Osteoblast (primary cell): ENCODE measurements at regions not wholly inside any gene's neighbourhood (a gene's known extent, or its start where the extent isn't known, plus 50 kb on each side); places are given as distances from the start of the nearest gene placed in this dataset.

Experiments
- DNase-seq: peaks from one replicate; pipeline ENCODE4 v3.0.0; 2011; ENCODE audit warnings: low spot score, mixed read lengths; ENCODE audit not compliant: insufficient read length; ENCODE audit errors: missing footprints
- H2AFZ ChIP-seq: 2 replicates; pipeline ENCODE4 v1.6.0; 2011; ENCODE audit warnings: mild to moderate bottlenecking, low read length
- H3K27ac ChIP-seq: 2 replicates; pipeline ENCODE4 v1.5.1; 2011; ENCODE audit warnings: mild to moderate bottlenecking, low read depth, low read length, moderate library complexity
- H3K27me3 ChIP-seq: 2 replicates; pipeline ENCODE4 v1.6.0; 2012; ENCODE audit warnings: mild to moderate bottlenecking, control low read depth, inconsistent platforms, low read length, moderate library complexity; ENCODE audit not compliant: insufficient read depth
- H3K36me3 ChIP-seq: 2 replicates; pipeline ENCODE4 v1.5.1; 2011; ENCODE audit warnings: mild to moderate bottlenecking, low read length, control low read depth, moderate library complexity; ENCODE audit not compliant: insufficient read depth
- H3K4me1 ChIP-seq: 2 replicates; pipeline ENCODE4 v1.5.1; 2011; ENCODE audit warnings: mild to moderate bottlenecking, low read length, control low read depth, moderate library complexity; ENCODE audit not compliant: insufficient read depth
- H3K4me2 ChIP-seq: 2 replicates; pipeline ENCODE4 v1.6.0; 2011; ENCODE audit warnings: mild to moderate bottlenecking, low read length; ENCODE audit not compliant: insufficient read depth
- H3K4me3 ChIP-seq: fragments of 200-600 bp; sonication (generic); 3 replicates; pipeline ENCODE4 v1.5.1; 2012; ENCODE audit warnings: mild to moderate bottlenecking, low read length, inconsistent platforms; ENCODE audit not compliant: insufficient read depth
- H3K79me2 ChIP-seq: 2 replicates; pipeline ENCODE4 v1.6.0; 2012; ENCODE audit warnings: mild to moderate bottlenecking, low read length, control low read depth, inconsistent platforms; ENCODE audit not compliant: insufficient read depth
- H3K9me3 ChIP-seq: 2 replicates; pipeline ENCODE4 v1.5.1; 2011; ENCODE audit warnings: low read depth, low read length, control low read depth
- H4K20me1 ChIP-seq: 2 replicates; pipeline ENCODE4 v1.6.0; 2012; ENCODE audit warnings: mild to moderate bottlenecking, low read length, control low read depth; ENCODE audit not compliant: insufficient read depth
- TF ChIP-seq, protein P1 (sequence below): IDR thresholded peaks from 2 replicates; pipeline ENCODE4 v1.5.1; 2011; ENCODE audit warnings: mild to moderate bottlenecking, low read depth, low read length, moderate library complexity; ENCODE audit errors: extremely low read depth

DNA sequence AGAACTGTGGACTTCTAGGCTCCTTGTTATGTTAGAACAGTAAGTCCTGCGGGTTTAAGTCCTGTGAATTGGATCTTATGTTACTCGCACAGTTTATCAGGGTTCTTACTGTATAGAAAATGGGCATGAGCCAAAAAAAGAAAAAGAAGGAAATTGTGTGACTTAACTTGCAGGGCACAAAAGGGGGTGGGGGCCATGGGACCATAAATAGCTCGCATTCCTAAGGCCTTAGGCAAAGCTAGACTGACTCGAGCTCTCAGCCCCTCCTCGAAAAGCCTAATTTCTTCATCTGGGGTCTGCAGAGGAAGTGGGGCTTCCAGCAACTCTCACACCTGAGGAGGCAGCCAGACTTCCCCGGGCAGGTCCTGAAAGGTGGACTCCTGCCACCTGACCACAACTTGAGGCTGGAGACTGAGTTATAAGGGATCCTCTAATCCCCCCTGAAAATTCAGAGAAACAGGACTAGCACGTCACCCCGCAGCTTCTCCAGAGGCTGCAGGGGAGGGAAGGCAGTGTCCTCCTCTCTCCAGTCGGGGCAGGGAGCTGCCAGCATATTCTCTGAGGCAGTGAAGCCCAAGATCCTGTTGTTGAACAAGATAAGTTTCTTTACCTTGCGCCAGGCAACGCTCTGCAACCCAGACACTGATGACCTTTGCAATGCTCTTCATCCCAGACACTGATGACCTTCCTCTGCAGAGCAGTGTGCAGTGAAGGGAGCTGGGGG is 280.5 kb downstream of the PCNX1 start:
- no peak overlapping the region for H3K4me2 ChIP-seq
- H3K27ac ChIP-seq = no peak overlapping the region
- TF ChIP-seq, protein P1, sequence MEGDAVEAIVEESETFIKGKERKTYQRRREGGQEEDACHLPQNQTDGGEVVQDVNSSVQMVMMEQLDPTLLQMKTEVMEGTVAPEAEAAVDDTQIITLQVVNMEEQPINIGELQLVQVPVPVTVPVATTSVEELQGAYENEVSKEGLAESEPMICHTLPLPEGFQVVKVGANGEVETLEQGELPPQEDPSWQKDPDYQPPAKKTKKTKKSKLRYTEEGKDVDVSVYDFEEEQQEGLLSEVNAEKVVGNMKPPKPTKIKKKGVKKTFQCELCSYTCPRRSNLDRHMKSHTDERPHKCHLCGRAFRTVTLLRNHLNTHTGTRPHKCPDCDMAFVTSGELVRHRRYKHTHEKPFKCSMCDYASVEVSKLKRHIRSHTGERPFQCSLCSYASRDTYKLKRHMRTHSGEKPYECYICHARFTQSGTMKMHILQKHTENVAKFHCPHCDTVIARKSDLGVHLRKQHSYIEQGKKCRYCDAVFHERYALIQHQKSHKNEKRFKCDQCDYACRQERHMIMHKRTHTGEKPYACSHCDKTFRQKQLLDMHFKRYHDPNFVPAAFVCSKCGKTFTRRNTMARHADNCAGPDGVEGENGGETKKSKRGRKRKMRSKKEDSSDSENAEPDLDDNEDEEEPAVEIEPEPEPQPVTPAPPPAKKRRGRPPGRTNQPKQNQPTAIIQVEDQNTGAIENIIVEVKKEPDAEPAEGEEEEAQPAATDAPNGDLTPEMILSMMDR = no peak
- H2AFZ ChIP-seq = no peak overlapping the region
- H3K4me1 ChIP-seq = peaks cover 3% of the 10 kb centered on the region
- no peaks in the 10 kb centered on the region for H3K79me2 ChIP-seq
- H3K36me3 ChIP-seq = no peaks in the 10 kb centered on the region
- no peaks in the 10 kb centered on the region for H4K20me1 ChIP-seq
- no peaks in the 10 kb centered on the region for H3K27me3 ChIP-seq
- no peak for DNase-seq
- H3K9me3 ChIP-seq = no peaks in the 10 kb centered on the region
- no peak overlapping the region for H3K4me3 ChIP-seq

DNA sequence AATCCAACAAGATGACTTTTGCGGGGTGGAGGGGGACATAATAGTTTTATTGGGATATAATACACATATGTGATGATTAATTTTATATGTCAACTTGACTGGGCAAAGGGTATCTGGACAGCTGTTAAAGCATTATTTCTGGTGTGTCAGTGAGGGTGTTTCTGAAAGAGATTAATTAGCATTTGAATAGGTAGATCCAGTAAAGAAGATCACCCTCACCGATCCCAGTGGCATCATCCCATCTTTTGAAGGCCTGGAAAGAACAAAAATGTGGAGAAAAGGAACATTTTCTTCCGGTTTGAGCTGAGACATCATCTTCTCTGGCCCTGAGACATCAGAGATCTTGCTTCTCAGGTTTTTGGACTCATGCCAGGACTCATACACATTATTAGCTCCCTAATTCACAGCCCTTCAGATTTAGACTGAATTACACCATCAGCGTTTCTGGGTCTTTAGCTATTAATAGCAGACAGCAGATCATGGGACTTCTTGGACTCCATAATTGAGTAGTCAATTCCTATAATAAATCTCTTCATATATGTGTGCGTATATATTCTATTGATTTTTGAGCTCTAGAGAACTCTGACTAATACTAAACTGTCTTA is 283.6 kb downstream of the PCNX1 start:
- Histone ChIP-seq H3K27ac (no peak overlapping the region), H2AFZ (no peak overlapping the region), H3K9me3 (no peaks in the 10 kb centered on the region), H3K4me2 (no peak overlapping the region), H3K79me2 (no peaks in the 10 kb centered on the region), H4K20me1 (no peaks in the 10 kb centered on the region), H3K36me3 (no peaks in the 10 kb centered on the region), H3K4me1 (peaks cover 3% of the 10 kb centered on the region), H3K27me3 (no peaks in the 10 kb centered on the region), H3K4me3 (no peak overlapping the region)
- TF ChIP-seq, protein P1 = no peak
- no peak for DNase-seq

DNA sequence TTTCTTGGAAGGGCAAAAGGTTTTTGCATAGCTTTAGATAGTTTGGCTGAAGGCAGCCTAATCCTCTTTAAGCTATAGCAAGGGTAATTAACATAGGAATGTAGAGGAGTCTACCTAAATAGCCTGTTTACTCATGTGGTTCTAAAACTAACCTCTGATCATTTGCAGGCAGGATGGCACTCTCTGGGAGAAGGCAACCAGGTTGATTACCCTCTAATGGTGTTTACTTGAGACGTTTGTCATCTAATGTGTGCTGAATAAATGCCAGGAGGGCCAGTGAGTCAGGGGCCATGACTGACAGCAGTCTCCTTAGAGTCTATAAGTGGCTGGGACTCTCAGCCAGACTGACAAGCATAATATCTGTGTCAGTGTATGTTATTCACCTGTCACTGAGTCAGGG is 286.4 kb downstream of the PCNX1 start:
- Histone ChIP-seq H3K79me2 (no peaks in the 10 kb centered on the region), H4K20me1 (no peaks in the 10 kb centered on the region), H3K27me3 (no peaks in the 10 kb centered on the region), H3K4me3 (no peak overlapping the region), H3K27ac (no peak overlapping the region), H3K36me3 (no peaks in the 10 kb centered on the region), H2AFZ (no peak overlapping the region), H3K4me1 (no peaks in the 10 kb centered on the region), H3K4me2 (no peak overlapping the region), H3K9me3 (no peaks in the 10 kb centered on the region)
- no peak for DNase-seq
- TF ChIP-seq, protein P1 = no peak

DNA sequence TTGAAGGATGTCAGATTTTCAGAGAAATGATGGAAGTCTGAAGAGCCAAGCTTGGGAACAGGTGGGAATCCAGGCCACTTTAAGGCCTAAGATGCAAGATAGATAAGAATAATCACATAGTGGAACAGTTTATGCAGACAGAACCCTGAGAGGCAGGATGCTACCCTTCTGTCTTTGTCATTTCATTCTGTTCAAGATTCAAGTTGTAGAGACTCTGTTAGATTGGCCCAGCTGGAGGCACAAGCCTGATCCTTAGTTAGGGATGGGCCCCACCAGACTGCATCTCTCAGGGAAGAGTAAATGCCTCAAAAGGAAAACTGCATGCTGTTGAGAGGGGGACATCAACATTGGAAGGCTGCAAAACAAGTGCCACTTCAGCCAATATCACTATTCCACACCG is 287.0 kb downstream of the PCNX1 start:
- Histone ChIP-seq H3K9me3 (no peaks in the 10 kb centered on the region), H3K4me1 (no peaks in the 10 kb centered on the region), H2AFZ (no peak overlapping the region), H3K36me3 (no peaks in the 10 kb centered on the region), H3K4me2 (no peak overlapping the region), H3K27ac (no peak overlapping the region), H3K79me2 (no peaks in the 10 kb centered on the region), H3K4me3 (no peak overlapping the region), H3K27me3 (no peaks in the 10 kb centered on the region), H4K20me1 (no peaks in the 10 kb centered on the region)
- TF ChIP-seq, protein P1 = no peak
- DNase-seq = no peak
